ENCODE measurements at regions not wholly inside any gene's neighbourhood (a gene's known extent, or its start where the extent isn't known, plus 50 kb on each side); places are given as distances from the start of the nearest gene placed in this dataset.

DNA sequence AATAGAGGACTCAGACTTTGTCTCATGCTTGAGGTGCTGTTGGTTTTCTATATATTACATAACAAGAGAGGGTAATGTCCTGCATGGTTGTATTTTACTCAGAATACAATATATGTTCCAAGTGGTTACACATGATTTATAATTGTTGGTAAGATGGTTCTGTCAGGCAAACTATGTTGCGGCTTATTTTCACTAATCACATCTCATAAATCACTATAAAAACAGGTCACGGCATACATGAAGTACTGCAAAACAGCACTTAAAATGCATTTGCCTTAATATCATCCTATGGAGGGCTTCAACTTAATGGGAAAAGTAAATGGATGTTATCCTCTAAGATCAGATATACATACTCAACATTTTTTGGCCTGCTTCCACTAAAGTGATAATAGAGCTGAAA is 246.0 kb upstream of the ARSJ start:
- H3K4me1 ChIP-seq: no peaks in the 10 kb centered on the region
- H3K9me3 ChIP-seq: no peaks in the 10 kb centered on the region
- 46 to 48% methylated on average over 2 of the region's 2 CpGs for WGBS, 2 donors
- no peak overlapping the region for H3K4me3 ChIP-seq
- no peaks in the 10 kb centered on the region for H3K36me3 ChIP-seq (replicated peaks in 1 of 2; ENCODE audit: insufficient read depth in 1 of 2, low read depth in 2 of 2)
- no peak overlapping the region for H3K27ac ChIP-seq
- no peak for TF ChIP-seq POLR2A (IDR thresholded peaks at IDR 0.05)
- TF ChIP-seq, protein P1, sequence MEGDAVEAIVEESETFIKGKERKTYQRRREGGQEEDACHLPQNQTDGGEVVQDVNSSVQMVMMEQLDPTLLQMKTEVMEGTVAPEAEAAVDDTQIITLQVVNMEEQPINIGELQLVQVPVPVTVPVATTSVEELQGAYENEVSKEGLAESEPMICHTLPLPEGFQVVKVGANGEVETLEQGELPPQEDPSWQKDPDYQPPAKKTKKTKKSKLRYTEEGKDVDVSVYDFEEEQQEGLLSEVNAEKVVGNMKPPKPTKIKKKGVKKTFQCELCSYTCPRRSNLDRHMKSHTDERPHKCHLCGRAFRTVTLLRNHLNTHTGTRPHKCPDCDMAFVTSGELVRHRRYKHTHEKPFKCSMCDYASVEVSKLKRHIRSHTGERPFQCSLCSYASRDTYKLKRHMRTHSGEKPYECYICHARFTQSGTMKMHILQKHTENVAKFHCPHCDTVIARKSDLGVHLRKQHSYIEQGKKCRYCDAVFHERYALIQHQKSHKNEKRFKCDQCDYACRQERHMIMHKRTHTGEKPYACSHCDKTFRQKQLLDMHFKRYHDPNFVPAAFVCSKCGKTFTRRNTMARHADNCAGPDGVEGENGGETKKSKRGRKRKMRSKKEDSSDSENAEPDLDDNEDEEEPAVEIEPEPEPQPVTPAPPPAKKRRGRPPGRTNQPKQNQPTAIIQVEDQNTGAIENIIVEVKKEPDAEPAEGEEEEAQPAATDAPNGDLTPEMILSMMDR (IDR thresholded peaks at IDR 0.05): no peak
- no peak for DNase-seq
- intact Hi-C loops (cut with DNase I): no loop called here
- no peak for ATAC-seq
- H3K27me3 ChIP-seq: no peaks in the 10 kb centered on the region

DNA sequence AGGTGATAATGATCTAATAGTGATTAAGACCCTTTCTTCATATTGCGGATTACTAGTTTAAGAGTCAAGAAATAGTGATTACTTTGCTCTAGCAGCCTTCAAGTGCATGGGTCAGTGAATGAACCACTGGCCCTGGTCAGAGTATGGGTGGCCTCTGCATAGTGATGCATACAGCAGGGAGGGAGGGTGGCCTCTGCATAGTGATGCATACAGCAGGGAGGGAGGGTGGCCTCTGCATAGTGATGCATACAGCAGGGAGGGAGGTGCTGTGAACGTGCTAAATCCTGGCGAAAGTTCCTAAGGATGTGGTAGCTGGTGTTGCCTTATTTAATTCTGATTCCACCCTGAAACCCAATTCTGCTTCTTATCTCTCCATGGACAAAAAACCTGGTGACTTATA is 246.7 kb upstream of the ARSJ start:
- H3K27ac ChIP-seq: no peak overlapping the region
- no peak for DNase-seq
- no peak overlapping the region for H3K4me3 ChIP-seq
- no peaks in the 10 kb centered on the region for H3K9me3 ChIP-seq
- intact Hi-C loops (cut with DNase I): no loop called here
- no peaks in the 10 kb centered on the region for H3K4me1 ChIP-seq
- H3K36me3 ChIP-seq (replicated peaks in 1 of 2; ENCODE audit: insufficient read depth in 1 of 2, low read depth in 2 of 2): no peaks in the 10 kb centered on the region
- no peaks in the 10 kb centered on the region for H3K27me3 ChIP-seq
- ATAC-seq: no peak
- 59% methylated on average over 3 of the region's 3 CpGs for WGBS, 2 donors
- no peak for TF ChIP-seq POLR2A (IDR thresholded peaks at IDR 0.05)
- TF ChIP-seq, protein P1 (IDR thresholded peaks at IDR 0.05): no peak

DNA sequence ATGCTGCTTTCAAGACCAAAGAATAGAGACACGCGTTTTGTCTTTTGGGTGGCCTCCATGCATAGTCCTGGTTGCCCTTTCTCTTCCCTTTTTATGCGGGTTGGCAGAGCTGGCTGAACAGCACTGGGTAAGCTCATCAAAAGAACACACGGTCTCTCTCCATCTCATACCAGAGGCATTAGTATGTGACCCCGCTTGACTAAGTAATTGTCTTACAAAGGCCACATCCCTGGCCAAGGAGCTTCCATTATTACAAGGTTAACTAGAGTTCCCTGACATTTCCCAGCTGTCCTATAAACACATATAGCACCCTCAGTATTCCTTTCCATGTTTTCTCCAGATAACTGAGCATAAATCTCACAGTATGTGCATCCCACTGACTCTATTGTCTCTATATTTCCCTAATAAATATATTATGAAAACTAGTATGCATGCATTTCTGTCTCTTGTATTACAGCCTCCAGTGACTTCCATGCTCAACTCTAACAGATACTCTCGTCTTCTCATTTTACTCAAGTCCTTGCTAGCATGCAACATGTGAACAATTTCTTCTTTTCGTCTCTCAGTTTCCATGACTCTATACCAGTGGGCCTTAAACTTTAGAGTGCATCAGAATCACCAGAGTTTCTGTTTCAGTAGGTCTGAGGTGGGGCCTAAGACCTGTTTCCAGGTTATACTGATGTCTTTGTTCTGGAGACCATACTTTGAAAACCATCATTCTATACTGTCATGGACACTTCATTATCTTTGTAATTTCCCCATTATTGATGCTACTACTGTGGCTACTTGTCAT is 247.7 kb upstream of the ARSJ start:
- ATAC-seq (no peak), DNase-seq (no peak)
- no peaks in the 10 kb centered on the region for H3K27me3 ChIP-seq
- H3K27ac ChIP-seq: no peak overlapping the region
- TF ChIP-seq, protein P1 (IDR thresholded peaks at IDR 0.05): no peak
- no peaks in the 10 kb centered on the region for H3K36me3 ChIP-seq (replicated peaks in 1 of 2; ENCODE audit: insufficient read depth in 1 of 2, low read depth in 2 of 2)
- no peaks in the 10 kb centered on the region for H3K9me3 ChIP-seq
- intact Hi-C loops (cut with DNase I): no loop called here
- H3K4me1 ChIP-seq: no peaks in the 10 kb centered on the region
- H3K4me3 ChIP-seq: no peak overlapping the region
- WGBS, 2 donors: 81 to 83% methylated on average over 7 of the region's 7 CpGs

DNA sequence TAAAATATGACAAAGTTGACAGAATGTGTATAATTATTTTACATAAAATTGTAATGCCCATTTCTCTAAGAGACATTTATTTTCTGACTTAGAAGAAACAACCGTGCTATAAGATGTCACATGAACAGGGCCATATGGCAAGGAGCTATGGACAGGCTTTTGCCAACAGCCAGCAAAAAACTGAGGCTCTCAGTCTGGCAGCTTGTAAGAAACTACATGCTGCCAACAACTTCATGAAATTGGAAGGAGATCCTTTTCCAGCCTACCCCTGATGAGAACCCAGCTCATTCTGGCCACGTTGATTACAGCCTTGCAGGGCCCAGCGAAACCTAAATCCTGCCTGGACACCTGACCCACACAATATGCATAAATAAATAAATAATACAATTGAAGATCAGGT is 250.3 kb upstream of the ARSJ start:
- no peaks in the 10 kb centered on the region for H3K27me3 ChIP-seq
- no peaks in the 10 kb centered on the region for H3K9me3 ChIP-seq
- H3K36me3 ChIP-seq (replicated peaks in 1 of 2; ENCODE audit: insufficient read depth in 1 of 2, low read depth in 2 of 2): no peaks in the 10 kb centered on the region
- H3K27ac ChIP-seq: no peak overlapping the region
- H3K4me1 ChIP-seq: no peaks in the 10 kb centered on the region
- no peak for DNase-seq
- ATAC-seq: no peak
- intact Hi-C loops (cut with DNase I): no loop called here
- 77 to 86% methylated on average over 3 of the region's 3 CpGs for WGBS, 2 donors
- H3K4me3 ChIP-seq: no peak overlapping the region
- TF ChIP-seq POLR2A (IDR thresholded peaks at IDR 0.05): no peak
- TF ChIP-seq, protein P1 (IDR thresholded peaks at IDR 0.05): no peak

DNA sequence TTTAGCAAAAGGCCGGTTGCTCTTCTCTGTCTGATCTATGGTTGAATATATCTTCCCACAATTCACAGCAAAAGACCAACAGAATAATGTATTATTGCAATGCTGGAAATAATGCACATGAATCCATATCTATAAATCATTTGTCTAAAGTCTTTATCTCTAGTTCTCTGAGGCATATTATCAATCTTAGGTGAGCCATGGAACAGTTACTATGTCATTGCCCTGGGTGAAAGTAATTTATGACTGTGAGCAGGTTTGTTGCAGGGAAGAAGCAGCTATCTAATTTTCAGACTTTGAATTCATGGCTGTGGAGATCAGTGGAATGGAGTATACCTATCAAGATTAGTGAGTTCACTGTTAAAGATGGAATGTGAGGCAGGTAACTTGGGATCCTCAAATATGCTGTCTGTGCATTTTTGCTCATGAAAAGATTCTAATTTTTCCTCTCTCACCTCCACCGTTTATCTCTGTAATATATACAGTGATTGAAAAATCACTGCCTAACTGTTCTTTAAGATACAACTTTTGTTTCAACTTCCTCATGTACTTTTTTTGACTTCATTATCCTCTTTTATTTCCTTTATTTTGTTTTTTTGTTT is 256.8 kb upstream of the ARSJ start:
- Histone ChIP-seq H3K27me3 (no peaks in the 10 kb centered on the region), H3K4me3 (no peak overlapping the region), H3K27ac (no peak overlapping the region), H3K9me3 (no peaks in the 10 kb centered on the region), H3K36me3 (replicated peaks in 1 of 2; ENCODE audit: insufficient read depth in 1 of 2, low read depth in 2 of 2) (no peaks in the 10 kb centered on the region), H3K4me1 (no peaks in the 10 kb centered on the region)
- intact Hi-C loops (cut with DNase I): no loop called here
- DNase-seq: no peak
- ATAC-seq: no peak
- TF ChIP-seq POLR2A (IDR thresholded peaks at IDR 0.05): no peak
- TF ChIP-seq, protein P1 (IDR thresholded peaks at IDR 0.05): no peak
- WGBS, 2 donors: 69 to 76% methylated on average over 2 of the region's 2 CpGs

Data from body of pancreas (tissue), 4 donors.